GM18505 (cell line): ENCODE measurements at regions not wholly inside any gene's neighbourhood (a gene's known extent, or its start where the extent isn't known, plus 50 kb on each side); places are given as distances from the start of the nearest gene placed in this dataset.
A peak's percentile ranks its signal among the peaks of the same experiment; 100 is the strongest.
"Not testable (repeated sequence)": the region's sequence is repeated elsewhere in the genome, so short reads cannot be mapped to it uniquely, and the experiment has no call there.

Experiments used
- ATAC-seq: cut with Tn5 transposase; IDR thresholded peaks from one replicate; pipeline ENCODE4 v1.9.1; 2021; ENCODE audit not compliant: unreplicated experiment
- POLR2A ChIP-seq: IDR thresholded peaks from 4 replicates; pipeline ENCODE4 v1.6.1; 2011; ENCODE audit warnings: borderline replicate concordance; ENCODE audit not compliant: insufficient read depth, insufficient read length; ENCODE audit errors: extremely low read depth

DNA sequence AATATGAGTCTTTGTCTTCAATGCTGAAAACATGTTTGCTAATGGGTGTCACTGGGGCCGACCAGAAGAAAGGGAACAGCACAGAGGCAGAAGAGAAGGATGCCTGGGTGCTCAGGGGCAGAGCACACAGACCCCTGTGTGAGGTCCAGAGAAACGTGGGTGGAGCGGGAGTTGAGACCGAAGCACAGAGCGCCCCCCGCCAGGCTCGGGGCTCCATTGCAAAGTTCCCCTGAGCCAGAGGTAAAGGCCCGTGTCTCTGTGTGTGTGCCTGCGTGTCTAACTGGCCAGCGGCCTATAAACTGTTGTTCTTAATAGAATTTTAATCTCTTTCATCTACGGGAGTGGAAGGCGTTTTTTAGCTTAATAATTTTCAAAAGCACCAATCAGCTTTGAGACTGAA lies 343.1 kb downstream of the TEX29 start:
- TF ChIP-seq POLR2A: no peak
- ATAC-seq: no peak

DNA sequence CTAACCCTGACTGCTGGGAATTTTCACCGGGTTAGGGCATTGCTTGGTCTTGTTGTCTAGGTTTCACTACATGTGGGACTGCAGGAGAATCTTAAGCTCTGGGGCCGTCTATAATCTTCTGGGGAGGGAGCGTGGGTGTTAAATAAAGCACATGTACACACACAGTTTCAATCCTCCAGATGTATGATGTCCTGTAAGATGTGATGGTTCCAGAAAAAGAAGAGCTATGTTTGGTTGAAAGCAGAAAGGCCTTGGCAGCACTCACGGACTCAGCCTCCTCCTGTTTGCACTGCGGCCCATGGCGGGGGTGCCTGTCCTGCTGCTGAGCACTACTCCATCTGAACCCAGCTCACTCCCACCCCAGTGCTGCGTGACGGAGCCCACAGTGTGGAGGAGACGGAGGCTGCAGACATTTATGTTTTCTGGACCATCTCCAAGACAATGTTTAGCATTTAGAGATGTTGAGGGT lies 343.5 kb downstream of the TEX29 start:
- ATAC-seq: no peak
- TF ChIP-seq POLR2A: no peak

DNA sequence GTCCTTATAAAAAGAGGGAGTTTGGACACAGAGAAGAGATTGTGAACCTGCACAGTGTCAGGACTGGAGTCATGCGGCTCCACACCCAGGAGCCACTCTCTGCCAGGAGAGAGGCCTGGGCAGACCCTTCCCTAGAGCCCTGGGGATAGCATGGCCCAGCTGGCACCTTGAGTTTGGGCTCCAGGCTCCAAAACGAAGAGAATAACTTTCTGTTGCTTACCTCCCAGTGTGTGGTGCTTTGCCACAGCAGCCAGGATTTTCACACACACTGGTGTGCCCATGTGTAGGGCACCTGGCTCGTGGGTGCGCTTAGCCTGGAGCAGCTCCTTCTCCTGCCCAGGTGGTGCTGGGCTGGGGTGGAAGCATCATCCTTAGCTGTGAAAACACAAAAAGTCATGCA lies 344.3 kb downstream of the TEX29 start:
- ATAC-seq: no peak

DNA sequence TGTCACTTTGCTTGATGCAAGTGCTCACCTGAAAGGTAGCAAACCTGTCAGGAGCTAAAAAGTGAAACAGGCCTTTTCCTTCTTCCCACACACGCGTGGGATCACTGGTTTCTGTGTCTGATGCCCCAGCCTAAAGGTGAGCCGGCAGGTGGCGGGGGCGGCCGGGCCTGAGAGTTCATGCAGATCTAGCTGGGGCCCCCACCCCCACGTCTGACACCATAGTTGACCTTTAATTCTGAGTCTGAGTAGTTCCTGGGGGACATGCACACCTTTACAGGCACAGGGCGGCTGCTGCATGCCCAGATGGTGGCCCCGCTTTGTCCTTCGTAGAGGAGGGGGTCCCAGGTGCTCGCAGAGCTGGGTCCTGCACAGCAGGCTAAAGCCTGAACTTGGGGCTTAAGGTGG lies 345.3 kb downstream of the TEX29 start:
- ATAC-seq: no peak
- TF ChIP-seq POLR2A: no peak

More for the DNA sequence above, 344.3 kb downstream of the TEX29 start:
- TF ChIP-seq POLR2A: no peak

DNA sequence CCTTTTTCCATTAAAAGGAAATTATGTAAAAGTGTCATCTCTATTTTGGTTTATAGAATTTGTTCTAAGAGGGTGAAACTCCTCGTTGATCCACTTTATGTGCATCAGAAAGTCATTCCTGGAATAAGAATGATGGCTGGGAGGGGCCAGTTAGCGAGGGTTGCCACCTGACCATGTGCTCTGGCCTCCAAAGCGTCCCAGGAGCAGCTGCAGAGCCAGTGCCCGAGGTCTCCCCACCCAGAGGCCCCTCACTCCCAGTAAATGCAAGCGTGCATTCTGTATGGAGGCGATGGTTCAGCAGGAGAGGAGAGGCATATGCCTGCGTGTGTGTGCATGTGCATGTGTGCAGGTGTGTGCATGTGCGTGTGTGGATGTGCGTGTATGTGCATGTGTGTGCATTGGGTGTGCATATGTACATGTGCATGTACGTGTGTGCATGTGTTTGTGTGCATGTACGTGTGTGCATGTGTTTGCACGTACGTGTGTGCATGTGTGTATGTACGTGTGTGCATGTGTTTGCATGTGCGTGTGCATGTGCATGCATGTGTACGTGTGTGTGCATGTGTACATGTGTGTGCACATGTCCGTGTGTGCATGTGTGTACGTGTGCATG lies 345.8 kb downstream of the TEX29 start:
- no peak for TF ChIP-seq POLR2A
- ATAC-seq: no peak

DNA sequence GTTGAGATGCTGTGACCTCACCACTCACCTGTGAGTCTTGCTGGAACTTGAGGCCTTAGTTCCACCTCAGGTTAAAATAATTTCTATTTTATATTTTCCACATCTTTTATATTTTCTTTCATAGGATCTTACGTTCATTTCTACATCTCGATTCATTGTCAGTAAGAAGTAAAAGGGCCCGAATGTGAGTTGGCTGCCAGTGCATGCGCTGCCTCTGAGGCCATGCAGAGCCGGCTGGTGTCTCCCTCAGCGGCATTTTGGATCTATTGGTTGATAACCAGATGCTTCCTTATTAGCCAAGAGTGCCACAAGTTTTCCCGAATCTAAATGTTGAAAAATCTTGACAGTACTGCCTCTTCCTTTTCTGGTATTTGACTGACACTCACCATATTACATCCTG lies 347.3 kb downstream of the TEX29 start:
- no peak for TF ChIP-seq POLR2A
- no peak for ATAC-seq

DNA sequence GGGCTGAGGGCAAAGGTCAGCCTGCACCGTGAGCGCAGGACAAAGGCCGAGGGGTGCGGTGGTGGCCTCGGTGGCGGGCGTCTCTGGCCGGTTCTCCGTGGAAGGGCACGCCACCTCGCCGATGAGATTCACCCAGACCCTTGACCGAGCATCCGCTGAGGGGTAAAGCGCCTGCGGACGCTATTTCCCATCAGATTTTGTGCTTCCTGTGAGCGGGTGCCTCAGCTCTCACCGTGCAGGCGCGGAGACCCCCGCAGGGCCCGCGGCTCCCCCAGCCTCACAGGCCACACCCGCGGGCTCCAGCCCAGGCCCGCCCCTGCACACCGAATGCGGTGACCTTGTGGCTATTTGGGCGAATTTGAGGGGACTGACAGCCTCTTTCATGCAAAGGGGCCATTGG lies 348.0 kb downstream of the TEX29 start:
- TF ChIP-seq POLR2A: no peak
- no peak for ATAC-seq

DNA sequence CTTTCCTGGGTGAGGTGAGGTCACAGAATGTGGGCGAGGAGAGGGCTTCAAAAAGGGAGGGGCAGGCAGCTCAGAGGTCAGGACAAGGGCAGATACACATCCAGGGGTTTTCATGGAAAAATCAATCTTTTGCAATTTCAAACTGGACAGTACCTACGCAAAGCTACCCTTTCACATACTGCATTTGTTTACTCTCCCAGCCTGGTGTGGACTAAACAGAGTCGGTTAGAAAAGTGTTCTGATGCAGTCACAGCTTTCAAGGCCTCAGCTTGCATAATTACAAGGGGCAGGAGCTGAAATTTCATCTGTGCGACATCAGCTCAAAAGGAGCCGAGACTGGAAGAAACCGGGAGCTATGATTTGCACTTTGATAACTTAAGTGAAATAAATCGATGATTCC lies 351.8 kb downstream of the TEX29 start:
- ATAC-seq: not testable (repeated sequence)

DNA sequence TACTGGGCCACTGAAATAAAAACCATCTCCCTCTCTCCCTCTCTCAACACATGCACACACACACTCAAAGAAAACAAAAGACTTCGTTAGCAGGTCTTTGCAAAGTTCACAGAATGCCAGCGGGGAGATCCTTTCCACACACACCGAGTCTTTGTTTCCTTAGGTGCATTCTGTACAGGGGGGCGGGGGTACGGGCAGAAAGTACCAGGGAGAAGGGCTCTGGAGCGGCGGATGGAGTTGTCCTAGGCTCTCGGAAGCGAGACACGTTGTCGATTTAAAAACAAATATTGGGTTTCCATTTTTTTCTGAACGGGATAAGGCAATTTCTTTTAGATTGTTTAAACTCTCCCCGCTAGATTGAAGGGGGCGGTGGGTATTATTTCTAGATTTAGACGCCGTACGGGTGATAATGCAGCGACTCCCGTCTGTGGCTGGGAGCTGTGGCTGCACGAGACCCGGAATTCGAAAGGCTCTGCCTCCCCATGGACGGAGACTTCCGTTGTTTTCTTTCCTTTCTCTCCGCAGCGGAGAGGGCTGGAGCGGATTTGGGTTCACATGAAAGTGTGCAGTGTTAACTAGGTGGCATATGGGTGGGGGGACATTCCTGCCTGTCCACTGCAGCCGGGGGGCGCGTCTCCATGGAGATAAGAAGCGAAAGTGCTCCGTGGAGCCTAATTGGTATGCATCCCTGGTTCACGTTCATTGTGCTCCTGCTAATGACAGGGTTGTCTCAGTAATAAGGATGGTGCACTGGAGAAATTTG lies 357.9 kb downstream of the TEX29 start:
- ATAC-seq: not testable (repeated sequence)

DNA sequence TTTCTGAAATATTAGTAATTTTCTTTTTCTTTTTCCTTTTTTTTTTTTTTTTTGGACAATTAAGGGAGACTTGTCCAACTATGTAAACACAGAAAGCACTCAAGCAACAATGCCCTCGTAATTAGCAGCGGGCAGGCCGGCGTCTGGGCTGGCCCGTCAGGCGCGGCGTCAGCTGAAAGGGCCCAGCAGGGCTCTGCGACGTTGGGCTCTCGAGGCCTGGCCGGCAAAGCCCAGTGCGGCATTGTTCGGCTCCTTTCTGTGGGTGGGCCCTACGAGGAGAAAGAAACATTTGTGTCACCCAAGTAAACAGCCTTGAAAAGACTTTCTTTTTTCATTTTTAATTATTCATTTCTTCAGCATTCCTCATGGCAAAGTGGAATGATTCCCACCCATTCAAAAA lies 359.2 kb downstream of the TEX29 start:
- ATAC-seq: not testable (repeated sequence)

DNA sequence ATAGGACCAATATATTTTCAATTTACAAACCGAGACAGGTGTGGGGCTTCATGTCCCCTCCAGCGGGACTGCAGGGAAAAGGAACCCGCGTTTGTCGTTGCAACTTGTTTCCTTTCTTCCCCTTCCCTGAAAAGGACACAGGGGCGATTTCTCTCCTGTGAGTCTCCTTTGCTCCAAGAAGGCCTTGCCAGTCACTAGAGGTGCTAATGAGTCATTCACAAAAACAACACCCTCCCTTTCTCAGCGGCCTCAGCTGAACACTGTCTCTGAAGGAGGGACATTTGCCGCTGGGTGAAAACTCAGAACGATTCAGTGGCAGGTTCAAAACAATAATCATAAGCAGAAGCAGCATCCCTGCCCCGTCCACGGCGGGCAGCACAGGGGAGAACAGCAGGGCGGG lies 359.7 kb downstream of the TEX29 start:
- ATAC-seq: not testable (repeated sequence)

DNA sequence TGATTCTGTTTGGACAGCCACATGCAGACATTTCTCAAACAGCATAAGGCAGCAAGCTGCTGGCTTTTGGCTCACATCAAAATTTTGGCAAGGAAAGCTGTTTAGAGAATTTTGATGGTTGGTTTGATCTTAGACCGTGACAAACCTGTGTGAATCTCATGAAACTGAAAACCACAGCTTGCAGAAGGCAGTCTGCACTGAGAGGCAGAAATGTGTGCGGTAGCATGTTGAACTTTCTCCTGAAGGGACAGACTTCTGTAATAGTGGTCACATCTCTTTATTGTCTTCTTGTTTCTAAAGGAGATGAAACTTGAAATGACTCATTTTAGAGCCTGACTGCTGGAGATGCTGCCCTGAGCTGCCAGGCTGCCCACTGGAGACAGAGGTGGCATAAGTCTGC lies 371.6 kb downstream of the TEX29 start:
- ATAC-seq: peak; percentile 90

DNA sequence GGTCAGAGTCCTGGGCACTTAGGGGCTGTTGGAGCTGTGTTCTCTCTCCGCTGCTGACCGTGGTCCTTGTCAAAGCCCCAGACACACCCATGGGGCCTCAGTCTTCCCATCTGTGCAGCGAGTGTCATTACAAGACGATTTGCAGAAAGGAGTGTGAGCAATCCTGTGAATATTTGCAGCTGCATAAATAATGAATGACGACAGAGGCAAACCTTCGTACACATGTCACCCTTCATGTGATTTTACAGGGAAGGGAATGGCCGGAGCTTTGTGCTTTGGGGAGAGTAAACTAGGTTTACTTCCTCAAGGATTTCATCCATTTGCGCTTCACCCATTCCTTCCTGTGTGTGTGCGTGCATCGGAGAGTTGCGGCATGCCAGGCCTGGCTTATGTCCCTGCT lies 370.8 kb upstream of the SOX1 start:
- not testable (repeated sequence) for ATAC-seq

DNA sequence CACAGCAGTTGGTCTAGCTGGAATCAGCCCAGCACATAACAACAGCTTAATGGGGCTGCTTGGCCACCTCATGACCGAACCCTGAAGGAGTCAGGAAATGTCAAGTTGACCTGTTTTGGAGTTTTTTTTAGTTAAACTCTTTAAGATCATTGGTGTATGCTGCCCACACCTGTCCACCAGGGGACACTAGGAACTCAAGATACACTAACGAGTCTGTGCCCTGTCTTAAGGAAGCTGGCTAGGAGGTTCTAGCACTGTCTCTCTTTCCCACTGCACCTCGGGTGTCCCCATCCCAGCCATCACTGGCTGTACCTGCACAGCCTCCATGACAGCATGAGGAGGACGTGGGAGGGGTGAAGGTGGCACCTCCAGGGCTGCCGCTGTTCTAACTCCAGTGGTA lies 364.9 kb upstream of the SOX1 start:
- not testable (repeated sequence) for ATAC-seq
